COLO668 (cell line): ENCODE measurements at regions not wholly inside any gene's neighbourhood (a gene's known extent, or its start where the extent isn't known, plus 50 kb on each side); places are given as distances from the start of the nearest gene placed in this dataset.

ENCODE experiments used
- DNase-seq: peaks from one replicate; lab custom pipeline; 2025; ENCODE audit not compliant: unreplicated experiment; lab: John Stamatoyannopoulos, UW

DNA sequence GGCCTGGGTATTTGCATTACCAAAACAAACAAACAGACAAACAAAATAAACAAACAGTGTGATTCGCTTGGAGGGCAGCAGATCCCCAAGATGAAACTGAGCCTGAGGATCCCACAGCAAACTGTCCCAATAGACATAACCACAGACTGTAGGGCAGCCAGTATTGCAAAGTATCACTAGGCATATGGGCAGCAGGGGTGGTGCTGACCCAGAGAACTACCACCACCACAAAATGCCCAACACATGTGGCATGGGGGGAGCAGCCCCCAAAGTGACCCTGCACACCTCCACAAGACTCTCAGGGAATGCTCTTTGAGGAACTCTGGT, 330.1 kb downstream of the CYRIA start:
- DNase-seq = no peak

DNA sequence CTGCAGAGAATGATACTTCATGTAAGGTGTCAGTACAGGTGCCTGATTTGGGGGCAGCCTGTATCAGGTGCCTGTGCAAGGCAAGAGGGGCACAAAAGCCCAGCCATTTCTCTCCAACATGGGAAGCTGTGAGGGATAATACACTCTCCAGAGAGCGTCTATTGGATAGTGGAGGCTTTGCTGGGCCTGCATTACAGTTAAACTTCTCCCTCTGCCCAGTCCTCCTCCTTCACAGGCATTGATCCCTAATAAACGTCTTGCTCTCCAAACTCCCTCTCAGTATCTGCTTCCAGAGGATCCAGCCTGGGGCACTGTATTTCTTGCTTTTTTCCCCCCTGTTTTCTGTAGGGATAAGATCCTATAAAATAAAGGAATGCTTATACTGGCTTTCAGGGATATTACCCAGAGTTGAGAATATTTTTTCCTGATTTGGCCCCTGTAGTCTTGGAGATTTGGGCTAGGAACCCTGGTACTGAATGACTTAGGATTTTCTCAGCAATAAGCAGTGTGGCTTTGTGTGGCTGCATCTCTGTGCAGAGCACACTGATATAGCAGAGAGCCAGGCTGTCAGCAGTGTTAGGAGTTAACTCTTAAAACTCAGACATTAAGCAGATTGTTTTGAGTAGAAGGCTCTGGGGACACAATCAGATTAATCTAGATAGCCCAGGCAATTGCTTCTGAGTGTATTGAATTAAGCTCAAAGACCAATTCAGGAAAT, 330.6 kb downstream of the CYRIA start:
- no peak for DNase-seq

DNA sequence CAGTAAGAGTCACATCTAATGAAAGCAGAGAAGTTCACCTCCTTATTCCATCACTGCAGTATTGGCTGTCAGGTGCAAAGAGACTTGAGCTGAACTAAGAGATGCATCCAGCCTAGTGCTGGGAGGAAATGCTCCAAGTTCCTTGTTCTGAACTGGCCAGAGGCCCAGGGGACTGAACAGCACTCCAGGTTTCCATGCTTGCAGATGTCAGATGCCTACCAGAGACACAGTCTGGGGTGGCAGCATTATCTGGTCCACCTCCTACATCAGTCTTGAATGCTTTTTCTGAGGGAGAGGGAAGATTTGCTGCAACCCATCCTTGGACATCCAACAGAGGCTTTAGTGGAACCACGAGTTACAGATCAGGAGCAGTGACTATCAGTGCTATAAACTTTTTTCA, 331.3 kb downstream of the CYRIA start:
- no peak for DNase-seq

DNA sequence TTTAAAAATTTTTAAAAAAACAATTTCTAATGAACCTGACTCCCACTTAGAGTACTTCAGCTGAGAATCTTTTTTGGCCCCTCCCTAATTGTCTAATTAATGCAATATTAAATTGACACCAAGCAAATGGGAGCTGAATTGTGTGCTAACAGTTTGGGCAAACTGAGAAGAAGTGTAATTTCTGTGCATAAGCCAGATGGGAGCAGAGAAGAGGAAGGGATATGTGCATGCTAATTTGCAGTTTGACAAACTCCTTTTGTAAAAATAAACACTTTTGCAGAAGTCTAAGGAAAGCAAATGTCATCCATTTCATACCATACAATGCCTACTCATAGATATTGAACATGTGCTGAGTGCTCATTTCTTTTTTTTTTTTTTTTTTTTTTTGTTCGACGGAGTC, 332.0 kb downstream of the CYRIA start:
- no peak for DNase-seq

DNA sequence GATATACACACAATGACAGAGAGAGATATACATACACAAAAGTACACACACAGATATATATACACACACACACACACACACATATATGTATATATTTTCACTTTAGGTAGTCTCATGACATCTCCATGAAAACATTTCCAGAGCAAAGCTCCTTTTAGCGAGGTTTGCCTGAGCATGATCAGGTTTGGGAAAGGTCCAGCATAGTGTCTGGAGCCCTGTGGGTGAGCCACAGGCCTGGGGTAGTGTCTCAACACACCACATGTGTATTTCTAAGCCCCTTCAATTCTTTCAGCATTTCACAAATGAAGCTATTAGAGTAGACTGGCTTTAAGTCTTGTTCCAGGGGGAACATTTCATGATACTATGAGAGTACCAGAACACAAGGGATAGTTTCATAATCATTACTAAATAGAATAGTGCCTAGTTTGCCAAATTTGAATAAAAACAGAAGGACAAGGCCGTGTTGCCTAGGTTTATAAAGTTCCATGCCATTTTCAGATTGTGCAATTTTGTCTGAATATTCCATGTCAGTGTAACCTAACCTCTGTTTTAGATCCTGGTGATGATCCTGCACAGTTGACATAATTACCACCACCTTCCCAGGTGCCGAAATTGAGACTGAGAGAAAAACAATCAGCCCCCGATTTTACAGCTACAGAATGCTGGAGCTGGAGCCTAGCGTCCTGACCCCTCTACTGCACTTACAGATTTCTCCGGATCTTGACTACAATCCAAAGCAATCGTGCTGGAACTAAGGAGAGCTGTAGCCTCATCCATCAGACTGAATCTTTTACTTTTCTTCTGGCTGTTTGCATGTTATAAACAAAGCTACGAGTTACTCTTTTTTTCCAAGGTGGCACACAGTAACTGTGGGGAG, 332.7 kb downstream of the CYRIA start:
- no peak for DNase-seq

DNA sequence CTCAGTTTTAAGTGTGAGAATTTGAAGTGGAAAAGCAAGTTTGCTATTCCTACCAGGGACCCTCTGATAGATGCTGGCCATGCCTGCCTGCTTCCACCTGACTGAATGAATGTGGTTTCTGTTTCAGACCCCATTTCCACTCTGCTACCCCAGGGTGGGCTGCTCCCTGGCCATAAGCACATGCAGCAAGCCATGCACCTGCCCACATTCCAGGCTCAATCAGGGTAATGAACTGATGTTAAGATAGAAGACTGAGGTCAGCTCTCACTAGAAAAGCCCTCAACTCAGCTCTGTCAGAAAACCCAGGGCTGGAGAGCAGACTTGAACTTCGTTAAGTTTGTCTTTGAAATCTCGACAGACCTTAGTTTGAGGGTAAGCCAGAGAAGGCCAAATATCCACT, 333.9 kb downstream of the CYRIA start:
- no peak for DNase-seq

DNA sequence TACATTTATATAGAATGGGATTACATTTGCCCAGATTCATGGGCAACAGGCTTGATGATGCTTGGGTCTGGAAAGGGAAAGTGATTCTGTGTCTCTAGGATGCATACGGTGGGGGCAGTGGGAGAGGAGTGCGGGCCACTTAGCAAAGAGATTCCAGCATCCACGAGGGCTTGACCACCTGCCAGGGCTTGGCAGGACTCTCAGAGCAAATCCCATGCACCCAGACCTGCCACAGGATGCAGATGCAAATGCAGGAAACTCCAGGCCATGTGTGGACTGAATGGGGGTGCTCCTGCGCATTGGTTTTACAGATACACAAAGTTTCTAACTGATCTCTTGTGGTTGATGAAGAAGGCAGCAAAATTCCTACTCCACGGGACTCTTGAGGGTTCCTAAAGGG, 334.7 kb downstream of the CYRIA start:
- DNase-seq = no peak

DNA sequence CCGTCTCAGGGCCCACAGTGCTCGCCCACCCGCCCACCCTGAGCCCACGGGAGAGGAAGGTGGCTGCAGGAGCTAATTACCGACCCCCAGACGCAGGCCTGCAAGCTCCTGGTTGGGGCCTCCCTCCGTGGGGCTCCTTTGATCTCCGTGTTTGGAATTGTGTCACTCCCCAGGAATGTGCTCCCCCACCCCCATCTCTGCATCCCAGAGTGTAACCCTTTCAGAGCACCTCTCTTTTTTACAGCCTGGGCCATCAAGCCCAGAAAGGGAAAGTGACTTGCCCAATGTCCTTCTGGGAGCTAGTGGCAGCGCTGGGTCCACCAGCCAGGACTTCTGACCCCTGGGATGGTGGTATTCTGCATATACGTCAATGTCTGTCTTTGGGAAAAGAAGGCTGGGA, 335.1 kb downstream of the CYRIA start:
- DNase-seq = no peak

DNA sequence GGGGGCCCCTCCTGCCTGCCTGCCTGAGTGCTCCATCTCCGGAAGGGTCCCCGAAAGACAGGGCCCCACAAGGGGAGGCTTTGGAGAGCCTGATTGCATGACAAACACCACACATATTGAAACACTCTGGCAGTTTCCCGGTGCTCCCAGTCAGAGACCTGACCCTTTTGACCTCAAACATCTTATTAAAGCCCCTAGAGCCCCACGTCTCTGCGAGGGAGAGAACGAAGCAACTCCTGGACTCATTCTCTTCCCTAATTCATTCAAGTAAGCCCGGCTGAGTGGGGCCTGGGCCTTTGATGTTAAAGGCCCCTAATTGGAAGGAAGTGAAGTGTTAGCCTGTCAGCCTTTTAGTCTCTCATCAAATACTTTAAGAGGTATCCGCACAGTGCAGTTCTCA, 335.6 kb downstream of the CYRIA start:
- DNase-seq = no peak

DNA sequence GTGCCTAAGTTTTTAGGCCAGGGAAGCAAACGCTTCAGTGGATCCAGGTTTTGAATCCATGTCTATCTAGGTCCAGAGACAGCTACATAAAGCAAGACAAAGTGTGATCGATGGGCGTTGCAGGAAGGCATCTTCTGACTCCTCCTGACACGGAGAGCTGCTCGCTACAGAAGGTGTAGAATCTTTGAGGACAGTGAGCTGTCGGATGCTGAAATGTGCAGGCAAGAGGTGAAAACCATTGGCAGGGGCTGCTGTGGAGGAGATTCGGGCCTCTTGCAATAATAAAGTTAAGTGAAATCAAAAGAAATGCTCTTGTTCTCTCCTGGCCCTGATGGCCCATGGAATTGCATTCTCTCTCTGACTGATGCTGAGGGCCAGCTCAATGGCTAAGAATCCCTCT, 336.2 kb downstream of the CYRIA start:
- DNase-seq = no peak

DNA sequence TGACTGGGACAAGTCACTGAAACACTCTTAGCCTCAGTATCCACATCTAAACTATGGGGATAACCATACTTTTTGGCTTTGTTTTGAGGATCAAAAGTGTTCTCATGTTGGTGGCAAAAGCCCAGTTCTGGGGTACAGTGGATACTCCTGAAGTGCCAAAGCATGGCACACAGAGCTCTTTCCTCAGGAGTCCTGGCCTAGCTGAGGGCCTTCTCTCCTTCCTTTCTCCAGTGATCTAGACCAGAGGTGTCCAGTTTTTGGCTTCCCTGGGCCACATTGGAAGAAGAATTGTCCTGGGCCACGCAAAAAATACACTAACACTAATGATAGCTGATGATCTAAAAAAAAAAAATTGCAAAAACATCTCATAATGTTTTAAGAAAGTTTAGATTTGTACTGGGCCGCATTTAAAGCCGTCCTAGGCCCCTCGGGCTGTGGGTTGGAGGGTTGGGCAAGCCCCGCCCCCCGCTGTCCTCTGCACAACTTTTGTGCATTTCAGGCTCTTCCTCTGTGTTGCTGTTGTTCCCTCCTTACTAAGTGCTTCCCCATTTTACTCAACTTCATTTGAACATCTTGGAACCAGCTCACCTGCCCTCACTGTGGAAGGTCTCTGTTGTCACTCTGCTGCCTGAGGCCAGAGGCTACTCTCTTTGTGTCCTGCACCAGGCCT, 337.0 kb downstream of the CYRIA start:
- no peak for DNase-seq

DNA sequence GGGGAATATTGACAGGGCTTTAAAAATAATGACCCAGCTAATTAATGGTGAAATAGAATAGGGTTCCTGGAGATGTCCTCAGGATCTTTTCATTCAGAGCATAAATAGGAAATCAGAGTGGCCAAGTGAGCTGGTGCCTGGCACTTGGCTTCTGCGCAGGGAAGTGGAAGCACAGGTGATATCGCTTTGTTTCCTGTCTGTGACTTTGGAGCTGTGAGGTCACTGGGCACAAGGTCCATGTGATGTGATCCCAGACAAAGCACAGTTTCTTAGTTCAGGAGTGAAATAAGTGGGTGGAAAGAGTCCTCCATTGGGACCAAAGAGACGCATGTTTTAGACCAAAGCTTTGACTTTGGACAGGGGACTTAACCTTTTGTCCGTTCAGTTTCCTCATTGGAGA, 338.3 kb downstream of the CYRIA start:
- no peak for DNase-seq

DNA sequence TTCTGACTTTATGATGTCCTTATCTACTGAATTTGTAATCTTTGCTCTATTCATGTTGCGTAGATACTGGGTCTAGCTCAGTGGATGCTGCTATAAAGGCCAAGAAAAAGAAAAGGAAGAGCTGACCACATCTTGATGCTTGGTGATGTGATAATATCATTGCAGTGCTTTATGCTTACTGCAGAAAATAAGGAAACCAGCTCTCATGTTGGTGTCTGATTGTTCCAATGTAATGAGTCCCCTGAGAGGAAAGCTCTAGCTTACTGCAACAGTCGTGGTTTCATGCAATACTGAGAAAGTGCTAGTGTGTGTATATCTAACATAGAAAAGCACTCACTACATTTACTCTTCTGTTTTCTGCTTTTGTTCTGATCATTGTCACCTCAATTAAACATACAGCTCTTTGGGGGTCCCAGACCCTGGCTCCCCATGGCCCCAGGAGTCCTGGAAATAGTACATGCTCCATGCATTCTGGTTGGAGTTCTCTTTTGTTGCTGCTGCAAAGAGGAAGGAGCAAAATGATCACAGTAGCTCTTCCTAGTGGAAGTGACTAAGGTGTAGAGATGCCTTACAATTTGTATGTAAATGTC, 338.8 kb downstream of the CYRIA start:
- no peak for DNase-seq

DNA sequence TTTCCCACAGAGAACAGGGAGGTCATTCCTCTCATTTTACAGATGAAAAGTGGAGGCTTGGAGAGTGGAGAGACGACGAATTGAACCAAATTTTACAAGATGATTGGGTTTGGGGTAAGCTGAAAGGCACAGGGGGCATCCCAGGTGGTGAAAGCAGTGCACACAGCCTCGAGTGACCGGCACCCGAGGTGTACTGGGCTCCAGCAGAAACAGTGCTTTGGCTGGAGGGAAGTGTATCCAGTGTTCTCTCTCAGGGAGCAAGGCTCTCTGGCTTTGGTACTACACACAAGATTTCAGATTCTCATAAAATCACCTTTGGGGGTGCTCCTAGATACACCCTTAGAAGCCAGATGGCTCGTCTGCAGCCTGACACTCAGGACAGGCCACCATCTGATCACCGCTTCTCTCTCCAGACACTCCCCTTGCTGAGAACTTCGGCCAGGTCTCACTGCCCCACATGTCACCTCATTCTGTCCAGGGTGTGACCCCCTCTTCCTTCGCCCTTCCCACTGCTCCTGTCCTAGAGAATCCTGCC, 339.6 kb downstream of the CYRIA start:
- no peak for DNase-seq

DNA sequence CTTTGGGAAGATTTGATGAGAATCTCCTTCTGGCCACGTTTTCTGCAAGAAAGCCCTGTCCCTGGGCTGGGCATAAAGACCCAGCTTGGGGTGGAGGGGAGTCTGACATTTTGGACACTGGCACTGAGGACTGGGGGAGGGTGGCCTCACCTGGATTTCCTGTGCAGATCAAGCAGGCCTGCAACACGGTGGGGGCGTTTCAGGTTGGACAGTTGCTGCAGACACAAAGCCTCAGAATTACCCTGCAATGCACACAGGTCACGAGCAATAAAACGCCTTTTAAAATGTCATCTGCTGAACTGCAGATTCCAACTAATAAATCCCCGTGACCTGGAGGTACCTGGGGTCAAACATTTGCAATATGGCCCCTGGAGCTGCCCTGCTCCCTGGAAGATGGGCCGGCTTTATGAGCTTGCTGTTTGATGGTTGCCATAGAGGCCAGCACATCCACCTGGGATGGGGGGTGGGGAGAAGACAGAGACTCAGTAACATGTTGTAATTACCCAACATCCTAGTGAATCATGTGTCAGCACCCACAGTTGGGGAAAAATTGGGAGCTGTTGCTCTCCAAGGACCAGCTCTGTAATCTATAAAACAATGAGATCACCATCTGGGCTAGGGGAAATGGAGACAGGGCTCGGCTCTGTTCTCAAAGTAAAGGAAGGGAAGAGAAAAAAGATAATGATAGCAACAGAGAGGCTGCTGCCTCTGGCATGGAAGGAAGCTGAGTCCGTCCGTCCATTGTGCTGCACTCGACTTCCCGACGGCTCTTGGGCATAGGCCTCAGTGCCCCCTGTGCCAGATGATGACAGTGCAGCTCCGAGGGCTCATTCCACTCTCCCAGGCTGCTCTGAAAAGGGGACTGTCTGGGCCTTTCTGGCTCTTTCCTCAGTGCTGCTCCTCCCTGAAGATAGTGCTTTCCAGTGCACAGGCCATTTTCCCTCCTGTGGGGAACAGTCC, 340.3 kb downstream of the CYRIA start:
- DNase-seq = no peak

DNA sequence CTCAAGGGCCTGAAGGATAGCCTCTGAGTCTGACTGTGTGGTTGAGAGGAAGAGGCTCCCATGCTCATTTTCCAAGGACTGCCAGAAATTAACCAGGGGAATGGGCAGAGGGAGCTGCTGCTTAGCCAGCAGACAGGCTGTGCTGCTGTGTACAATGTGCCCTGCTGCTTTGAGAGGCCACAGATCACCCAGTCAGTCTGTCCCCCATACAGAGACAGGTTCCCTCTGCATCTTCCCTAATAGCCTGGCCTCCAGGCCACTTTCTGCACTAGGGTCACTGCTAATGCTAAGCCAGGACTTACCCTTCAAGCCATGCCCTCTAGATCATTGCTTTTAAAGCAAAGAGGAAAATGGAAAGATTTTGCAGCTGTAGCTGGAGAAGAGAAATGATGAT, 341.1 kb downstream of the CYRIA start:
- no peak for DNase-seq

DNA sequence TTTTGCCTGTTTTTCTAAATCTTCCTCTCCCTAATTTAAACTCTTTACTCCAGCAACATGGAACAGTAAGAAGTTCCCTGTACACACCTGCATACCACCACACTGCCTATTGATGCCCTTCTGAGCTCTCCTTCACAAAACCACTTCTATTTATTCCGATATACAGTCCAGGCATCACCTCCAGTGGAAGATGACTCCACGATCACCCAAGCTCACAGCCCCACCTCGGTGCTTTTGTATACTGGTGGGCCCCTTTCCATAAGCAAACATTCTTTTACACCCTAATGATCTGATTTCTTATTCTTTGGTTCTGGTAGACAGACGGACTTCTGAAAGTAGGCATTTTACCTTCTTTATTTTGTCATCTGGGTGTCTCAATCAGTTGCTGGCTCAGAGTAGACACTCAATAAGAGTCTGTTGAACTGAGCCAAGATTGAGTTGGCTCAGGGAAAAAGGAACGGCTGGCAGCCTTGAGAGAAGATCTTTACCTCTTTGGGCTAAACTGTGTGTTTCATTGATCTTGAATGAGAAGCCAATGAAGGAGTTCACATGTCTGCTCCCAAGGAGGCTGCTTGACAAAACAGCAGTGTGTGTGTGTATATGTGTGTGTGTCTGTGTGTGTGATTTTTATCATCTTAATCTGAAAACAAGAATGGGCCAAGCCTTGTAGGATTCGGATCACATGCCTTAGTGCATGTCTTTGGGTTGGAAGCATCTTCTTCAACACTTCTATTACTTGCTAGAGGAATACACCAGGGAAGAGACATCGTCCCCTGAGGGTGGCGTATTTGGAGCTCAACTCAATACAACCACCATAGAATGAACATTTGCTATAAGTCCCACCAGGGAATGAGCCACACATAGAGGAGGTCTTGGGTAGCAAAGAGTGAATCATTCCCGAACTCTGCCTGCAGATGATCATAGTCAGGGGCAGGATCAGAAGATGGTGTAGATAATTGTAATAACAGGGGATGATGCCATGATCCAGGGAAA, 341.8 kb downstream of the CYRIA start:
- no peak for DNase-seq

DNA sequence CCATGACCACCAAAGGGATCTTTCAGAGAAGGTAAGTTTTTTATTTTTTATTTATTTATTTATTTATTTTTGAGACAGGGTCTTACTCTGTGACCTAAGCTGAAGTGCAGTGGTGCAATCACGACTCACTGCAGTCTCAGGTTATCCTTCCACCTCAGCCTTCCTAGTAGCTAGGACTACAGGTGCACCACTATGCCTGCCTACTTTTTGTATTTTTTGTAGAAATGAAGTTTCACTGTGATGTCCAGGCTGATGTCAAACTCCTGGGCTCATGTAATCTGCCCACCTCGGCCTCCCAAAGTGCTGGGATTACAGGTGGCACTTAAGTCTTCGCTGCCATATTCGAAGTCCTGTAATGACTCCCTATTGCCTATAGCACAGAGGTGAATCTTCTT, 342.5 kb downstream of the CYRIA start:
- no peak for DNase-seq
